Dedifferentiated amniotic fluid mesenchymal stem cell (primary cell): ENCODE measurements at regions not wholly inside any gene's neighbourhood (a gene's known extent, or its start where the extent isn't known, plus 50 kb on each side); places are given as distances from the start of the nearest gene placed in this dataset.
A peak's percentile ranks its signal among the peaks of the same experiment; 100 is the strongest.
"Not testable (repeated sequence)": the region's sequence is repeated elsewhere in the genome, so short reads cannot be mapped to it uniquely, and the experiment has no call there.

ENCODE experiments used
- DNase-seq: peaks from one replicate; pipeline ENCODE4 v3.0.0-alpha.2; 2016; ENCODE audit errors: extremely low spot score

- DNase-seq = no peak
Measured at GRCh38 chr15:38740206-38740605, 175.6 kb upstream of the RASGRP1 start.

GRCh38 chr15:38743147-38743546 lies 178.5 kb upstream of the RASGRP1 start:
- no peak for DNase-seq

- no peak for DNase-seq
Measured at GRCh38 chr15:38745126-38745525, 180.5 kb upstream of the RASGRP1 start.

GRCh38 chr15:38745626-38746025 lies 181.0 kb upstream of the RASGRP1 start:
- DNase-seq = no peak

GRCh38 chr15:38746211-38746610 lies 181.6 kb upstream of the RASGRP1 start:
- DNase-seq = no peak

GRCh38 chr15:38748710-38749109 lies 184.1 kb upstream of the RASGRP1 start:
- DNase-seq = no peak

- DNase-seq = no peak
Measured at GRCh38 chr15:38750786-38751185, 186.2 kb upstream of the RASGRP1 start.

GRCh38 chr15:38755718-38756117 lies 191.1 kb upstream of the RASGRP1 start:
- no peak for DNase-seq

GRCh38 chr15:38756441-38756840 lies 191.8 kb upstream of the RASGRP1 start:
- DNase-seq = no peak

- DNase-seq = peak; percentile 73
Measured at GRCh38 chr15:38758043-38758442, 193.4 kb upstream of the RASGRP1 start.

- DNase-seq = no peak
Measured at GRCh38 chr15:38761681-38762080, 197.1 kb upstream of the RASGRP1 start.

- no peak for DNase-seq
Measured at GRCh38 chr15:38768970-38769369, 204.4 kb upstream of the RASGRP1 start.

- no peak for DNase-seq
Measured at GRCh38 chr15:38769492-38769891, 204.9 kb upstream of the RASGRP1 start.

- DNase-seq = not testable (repeated sequence)
Measured at GRCh38 chr15:38774076-38774475, 209.5 kb upstream of the RASGRP1 start.

- DNase-seq = no peak
Measured at GRCh38 chr15:38781196-38781595, 216.6 kb upstream of the RASGRP1 start.

GRCh38 chr15:38782156-38782555 lies 217.5 kb upstream of the RASGRP1 start:
- DNase-seq = no peak

- DNase-seq = no peak
Measured at GRCh38 chr15:38788918-38789317, 224.3 kb upstream of the RASGRP1 start.

GRCh38 chr15:38789566-38789965 lies 225.0 kb upstream of the RASGRP1 start:
- no peak for DNase-seq

- no peak for DNase-seq
Measured at GRCh38 chr15:38793206-38793810, 228.7 kb upstream of the RASGRP1 start.

- peak; percentile 79 for DNase-seq
Measured at GRCh38 chr15:38795471-38796245, 231.0 kb upstream of the RASGRP1 start.

- no peak for DNase-seq
Measured at GRCh38 chr15:38796589-38796988, 232.0 kb upstream of the RASGRP1 start.

GRCh38 chr15:38797506-38797905 lies 232.9 kb upstream of the RASGRP1 start:
- not testable (repeated sequence) for DNase-seq

GRCh38 chr15:38799202-38799601 lies 234.6 kb upstream of the RASGRP1 start:
- DNase-seq = not testable (repeated sequence)
